ENCODE measurements at regions not wholly inside any gene's neighbourhood (a gene's known extent, or its start where the extent isn't known, plus 50 kb on each side); places are given as distances from the start of the nearest gene placed in this dataset.

- TF ChIP-seq, protein P1, sequence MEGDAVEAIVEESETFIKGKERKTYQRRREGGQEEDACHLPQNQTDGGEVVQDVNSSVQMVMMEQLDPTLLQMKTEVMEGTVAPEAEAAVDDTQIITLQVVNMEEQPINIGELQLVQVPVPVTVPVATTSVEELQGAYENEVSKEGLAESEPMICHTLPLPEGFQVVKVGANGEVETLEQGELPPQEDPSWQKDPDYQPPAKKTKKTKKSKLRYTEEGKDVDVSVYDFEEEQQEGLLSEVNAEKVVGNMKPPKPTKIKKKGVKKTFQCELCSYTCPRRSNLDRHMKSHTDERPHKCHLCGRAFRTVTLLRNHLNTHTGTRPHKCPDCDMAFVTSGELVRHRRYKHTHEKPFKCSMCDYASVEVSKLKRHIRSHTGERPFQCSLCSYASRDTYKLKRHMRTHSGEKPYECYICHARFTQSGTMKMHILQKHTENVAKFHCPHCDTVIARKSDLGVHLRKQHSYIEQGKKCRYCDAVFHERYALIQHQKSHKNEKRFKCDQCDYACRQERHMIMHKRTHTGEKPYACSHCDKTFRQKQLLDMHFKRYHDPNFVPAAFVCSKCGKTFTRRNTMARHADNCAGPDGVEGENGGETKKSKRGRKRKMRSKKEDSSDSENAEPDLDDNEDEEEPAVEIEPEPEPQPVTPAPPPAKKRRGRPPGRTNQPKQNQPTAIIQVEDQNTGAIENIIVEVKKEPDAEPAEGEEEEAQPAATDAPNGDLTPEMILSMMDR (IDR thresholded peaks at IDR 0.05 in 8 of 11, conservative IDR thresholded peaks at IDR 0.05 in 3 of 11): no peak
- TF ChIP-seq POLR2A (IDR thresholded peaks at IDR 0.05) (no peak), POLR2AphosphoS5 (IDR thresholded peaks at IDR 0.05) (no peak)
Observed at GRCh38 chr13:109355875-109356434, 430.4 kb downstream of the IRS2 start.

All from spleen (tissue), 7 donors.